Adrenal gland (tissue), 9 donors: ENCODE measurements at regions not wholly inside any gene's neighbourhood (a gene's known extent, or its start where the extent isn't known, plus 50 kb on each side); places are given as distances from the start of the nearest gene placed in this dataset.

ENCODE experiments used
- DNase-seq, 7 donors: peaks; one replicate each; pipeline ENCODE4 v3.0.0-alpha.2; 2019 to 2020
- H3K27ac ChIP-seq, 5 donors: fragments of 200-600 bp; sonication (generic) in 4 of 5; 1 replicate in 3 of 5; 2 replicates in 2 of 5; pipeline versions ENCODE4 v1.5.1 to v1.8.0; 2016 to 2020; ENCODE audit warnings: mild to moderate bottlenecking in 1 of 5
- H3K27me3 ChIP-seq: fragments of 200-600 bp; 2 replicates; pipeline ENCODE4 v1.8.0; 2021
- H3K36me3 ChIP-seq, 2 donors: fragments of 200-600 bp; replicated peaks in 1 of 2; 1 replicate in 1 of 2; 2 replicates in 1 of 2; pipeline versions ENCODE4 v1.5.1 to v1.8.0; 2018 to 2022
- H3K4me1 ChIP-seq, 2 donors: fragments of 200-600 bp; replicated peaks in 1 of 2; 1 replicate in 1 of 2; 2 replicates in 1 of 2; pipeline versions ENCODE4 v1.5.1 to v1.8.0; 2018 to 2021
- H3K4me3 ChIP-seq, 4 donors: fragments of 200-600 bp; sonication (generic) in 3 of 4; one replicate each; pipeline ENCODE4 v1.5.1; 2016 to 2018
- H3K9me3 ChIP-seq, 3 donors: fragments of 200-600 bp; sonication (generic) in 1 of 3; replicated peaks in 1 of 3; 1 replicate in 2 of 3; 2 replicates in 1 of 3; pipeline versions ENCODE4 v1.5.1 to v1.8.0; 2016 to 2021
- CTCF ChIP-seq, 6 experiments: fragments of 450-650 bp in 4 of 6; fragments of 200-600 bp in 2 of 6; sonication (generic) in 1 of 6; IDR thresholded peaks; 1 replicate in 5 of 6; 2 replicates in 1 of 6; pipeline versions ENCODE4 v1.5.1 to v1.8.0; 2016 to 2021; ENCODE audit warnings: antibody characterized with exemption in 6 of 6, mild to moderate bottlenecking in 2 of 6, moderate library complexity in 1 of 6
- POLR2A ChIP-seq, 2 donors: fragments of 450-650 bp; IDR thresholded peaks; one replicate each; pipeline ENCODE4 v1.6.1; 2017; ENCODE audit warnings: antibody characterized with exemption in 2 of 2, mild to moderate bottlenecking in 2 of 2, moderate library complexity in 1 of 2
- WGBS, 4 donors: extraction: QIAGEN DNeasy Blood & Tissue Kit in 2 of 4; methylation state at CpG; one replicate each; pipeline versions ENCODE4 v1.1.5 to v1.1.7; 2013 to 2017; 5-methylcytosine and 5-hydroxymethylcytosine counted together
- intact Hi-C, 2 donors: fragments of 100-400 bp; cut with DNase I; formaldehyde crosslinking; loops; one replicate each; pipeline versions ENCODE4 v1.14.1 to v1.15.0; 2022 to 2023
- donor health status: healthy with polysubstance abuse.
- donor health status: Bipolar disorder and iron deficiency.
- donor health status: DM: yes; HTN: yes; CAD: no.
- donor health status: DM: no; HTN: no; CAD: no.
- donor health status: DM: no; HTN: no; CAD: no.

GRCh38 chr9:131804826-131805225 is 65.0 kb upstream of the RAPGEF1 start:
- no peaks in the 10 kb centered on the region for H3K9me3 ChIP-seq
- TF ChIP-seq CTCF (IDR thresholded peaks at IDR 0.05) (no peak), POLR2A (IDR thresholded peaks at IDR 0.05) (no peak)
- no peaks in the 10 kb centered on the region for H3K4me1 ChIP-seq
- H3K27me3 ChIP-seq, result peaks cover 11% of the 10 kb centered on the region
- H3K27ac ChIP-seq, result no peak overlapping the region
- 40 to 64% (median 56%) methylated on average over 2 to 3 of the region's 3 CpGs for WGBS, 4 donors
- H3K36me3 ChIP-seq, result no peaks in the 10 kb centered on the region
- DNase-seq, result no peak
- no peak overlapping the region for H3K4me3 ChIP-seq
- intact Hi-C loops, result no loop called here

DNA sequence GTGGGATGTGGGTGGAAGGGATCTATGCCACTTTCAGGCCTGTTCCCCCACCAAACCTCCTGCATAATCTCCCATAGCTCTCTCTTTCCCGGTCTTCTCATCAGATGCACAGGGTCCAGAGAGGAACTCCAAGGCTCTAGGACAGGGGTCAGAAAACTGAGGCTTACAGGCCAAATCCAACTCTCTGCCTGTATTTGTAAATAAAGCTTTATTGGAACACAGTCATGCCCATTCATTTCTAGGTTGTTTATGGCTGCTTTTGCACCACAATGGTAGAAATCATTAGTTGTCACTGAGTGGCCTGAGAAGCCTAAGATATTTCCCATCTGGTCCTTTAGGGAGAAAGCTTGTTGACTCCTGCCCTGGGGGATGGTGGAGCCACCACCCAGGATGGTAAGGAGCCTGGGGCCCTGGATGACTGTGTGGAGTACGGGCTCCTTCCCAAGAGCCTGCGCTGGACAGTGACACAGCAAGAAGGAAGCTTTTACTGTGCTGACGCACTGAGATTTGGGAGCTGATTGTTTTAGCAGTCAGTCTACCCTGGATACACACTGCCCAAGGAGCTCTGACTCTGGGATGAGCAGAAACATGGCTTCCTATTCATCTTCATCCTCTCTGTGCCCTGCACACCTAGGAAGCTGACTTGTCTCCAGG is 64.0 kb upstream of the RAPGEF1 start:
- Histone ChIP-seq H3K36me3 (no peaks in the 10 kb centered on the region), H3K4me1 (no peaks in the 10 kb centered on the region), H3K9me3 (no peaks in the 10 kb centered on the region), H3K27ac (no peak overlapping the region), H3K27me3 (peaks cover 10% of the 10 kb centered on the region), H3K4me3 (no peak overlapping the region)
- DNase-seq, result no peak
- TF ChIP-seq POLR2A (IDR thresholded peaks at IDR 0.05) (no peak), CTCF (IDR thresholded peaks at IDR 0.05) (no peak)
- intact Hi-C loops, result no loop called here
- 83 to 92% (median 88%) methylated on average over 2 to 4 of the region's 4 CpGs for WGBS, 4 donors

DNA sequence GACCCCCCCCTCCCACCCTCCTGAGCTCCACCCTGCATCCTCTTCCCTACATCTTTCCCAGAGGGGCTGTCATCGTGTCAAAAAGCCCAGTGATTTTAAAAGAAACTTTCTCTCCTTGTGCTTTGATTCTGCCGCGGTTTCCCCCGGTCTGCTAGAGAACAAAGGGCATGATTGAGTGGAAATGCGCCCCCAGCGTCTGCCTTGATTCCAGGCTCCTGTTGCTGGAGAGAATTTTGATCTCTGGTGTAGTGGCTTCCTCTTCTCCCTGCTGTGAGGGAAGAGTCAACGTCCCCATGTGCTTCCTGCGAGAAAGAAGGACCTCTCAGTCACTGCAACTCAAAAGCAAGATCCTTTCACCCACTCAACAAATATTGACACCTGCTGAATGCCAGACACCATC is 61.9 kb upstream of the RAPGEF1 start:
- DNase-seq, result no peak
- peaks cover 7% of the 10 kb centered on the region for H3K27me3 ChIP-seq
- WGBS, 4 donors, result 31 to 38% (median 35%) methylated on average over 8 of the region's 8 CpGs

GRCh38 chr9:131800843-131801242 is 61.0 kb upstream of the RAPGEF1 start:
- Histone ChIP-seq H3K27ac (no peak overlapping the region), H3K27me3 (peaks cover 7% of the 10 kb centered on the region), H3K4me1 (no peaks in the 10 kb centered on the region), H3K36me3 (no peaks in the 10 kb centered on the region), H3K4me3 (no peak overlapping the region), H3K9me3 (no peaks in the 10 kb centered on the region)
- intact Hi-C loops, result no loop called here
- DNase-seq, result no peak
- TF ChIP-seq POLR2A (IDR thresholded peaks at IDR 0.05) (no peak), CTCF (IDR thresholded peaks at IDR 0.05) (no peak)
- WGBS, 4 donors, result 43 to 60% (median 46%) methylated on average over 2 of the region's 2 CpGs

More for the DNA sequence above, 61.9 kb upstream of the RAPGEF1 start:
- no peaks in the 10 kb centered on the region for H3K9me3 ChIP-seq
- no peak overlapping the region for H3K27ac ChIP-seq
- no peak overlapping the region for H3K4me3 ChIP-seq
- H3K36me3 ChIP-seq, result no peaks in the 10 kb centered on the region
- no peaks in the 10 kb centered on the region for H3K4me1 ChIP-seq
- TF ChIP-seq POLR2A (IDR thresholded peaks at IDR 0.05) (no peak), CTCF (IDR thresholded peaks at IDR 0.05) (no peak)
- intact Hi-C loops, result no loop called here
